ENCODE measurements at regions not wholly inside any gene's neighbourhood (a gene's known extent, or its start where the extent isn't known, plus 50 kb on each side); places are given as distances from the start of the nearest gene placed in this dataset.

GRCh38 chr12:115709540-115710011 is 567.9 kb downstream of the MED13L start:
- Histone ChIP-seq H2AFZ (ENCODE audit: low read depth, low read length) (no peak overlapping the region), H3K9ac (ENCODE audit: insufficient read depth in 1 of 2, low read depth in 2 of 2, low read length in 2 of 2) (no peak overlapping the region), H3K4me3 (no peak overlapping the region), H3K4me1 (replicated peaks in 1 of 2; ENCODE audit: control insufficient read depth in 2 of 2, insufficient read depth in 2 of 2, low read length in 2 of 2) (no peaks in the 10 kb centered on the region), H3K27ac (ENCODE audit: extremely low read depth, low read depth, low read length) (no peak overlapping the region), H4K20me1 (replicated peaks; ENCODE audit: control insufficient read depth, insufficient read depth, low read length) (no peaks in the 10 kb centered on the region), H3K36me3 (ENCODE audit: control insufficient read depth, insufficient read depth, low read length) (no peaks in the 10 kb centered on the region), H3K27me3 (ENCODE audit: control insufficient read depth in 2 of 2, insufficient read depth in 2 of 2, low read length in 2 of 2) (no peaks in the 10 kb centered on the region), H3K79me2 (ENCODE audit: control insufficient read depth, insufficient read depth, low read length) (no peaks in the 10 kb centered on the region), H3K9me3 (replicated peaks; ENCODE audit: control insufficient read depth, insufficient read depth, low read depth, low read length) (no peaks in the 10 kb centered on the region), H3K4me2 (ENCODE audit: insufficient read depth, low read length) (no peak overlapping the region), H3K9me1 (ENCODE audit: control insufficient read depth, insufficient read depth, low read length) (no peaks in the 10 kb centered on the region)
- WGBS (ENCODE audit: insufficient coverage, low coverage, missing lambda C conversion rate): 0% methylated on average over 10 of the region's 10 CpGs
- no peak for ATAC-seq
- DNase-seq (ENCODE audit: extremely low read depth in 1 of 4, low spot score in 3 of 4): no peak
- in situ Hi-C loops (cut with MboI) (no loop called here), intact Hi-C loops (cut with micrococcal nuclease) (no loop called here)
- ChIA-PET CTCF (ENCODE audit: low intra/inter-chr PET ratio) (no interaction called here), POLR2A (interaction anchor here (0.6 to 1.0 kb wide), 2 partner anchors 12 to 14 kb away, joined by 3 read pairs; no protein-coding TSS in a partner anchor)
- FAIRE-seq: no peak
- no TSS peak for BruUV-seq (replicated peaks)
- TF ChIP-seq SRSF3 (IDR thresholded peaks at IDR 0.05; ENCODE audit: insufficient read depth, low read length): no peak
- TF ChIP-seq HNRNPH1 (optimal IDR thresholded peaks at IDR 0.05; ENCODE audit: low read depth, low read length): no peak
- no peak for TF ChIP-seq SMAD2 (IDR thresholded peaks at IDR 0.05; ENCODE audit: low read depth, low read length)
- no peak for TF ChIP-seq SMARCB1 (IDR thresholded peaks at IDR 0.05; ENCODE audit: insufficient read length, low read depth)
- TF ChIP-seq BRCA1 (IDR thresholded peaks at IDR 0.05): no peak
- no peak for TF ChIP-seq BRCA1 (CRISPR knock-in tag; IDR thresholded peaks at IDR 0.05)
- TF ChIP-seq, protein P1, sequence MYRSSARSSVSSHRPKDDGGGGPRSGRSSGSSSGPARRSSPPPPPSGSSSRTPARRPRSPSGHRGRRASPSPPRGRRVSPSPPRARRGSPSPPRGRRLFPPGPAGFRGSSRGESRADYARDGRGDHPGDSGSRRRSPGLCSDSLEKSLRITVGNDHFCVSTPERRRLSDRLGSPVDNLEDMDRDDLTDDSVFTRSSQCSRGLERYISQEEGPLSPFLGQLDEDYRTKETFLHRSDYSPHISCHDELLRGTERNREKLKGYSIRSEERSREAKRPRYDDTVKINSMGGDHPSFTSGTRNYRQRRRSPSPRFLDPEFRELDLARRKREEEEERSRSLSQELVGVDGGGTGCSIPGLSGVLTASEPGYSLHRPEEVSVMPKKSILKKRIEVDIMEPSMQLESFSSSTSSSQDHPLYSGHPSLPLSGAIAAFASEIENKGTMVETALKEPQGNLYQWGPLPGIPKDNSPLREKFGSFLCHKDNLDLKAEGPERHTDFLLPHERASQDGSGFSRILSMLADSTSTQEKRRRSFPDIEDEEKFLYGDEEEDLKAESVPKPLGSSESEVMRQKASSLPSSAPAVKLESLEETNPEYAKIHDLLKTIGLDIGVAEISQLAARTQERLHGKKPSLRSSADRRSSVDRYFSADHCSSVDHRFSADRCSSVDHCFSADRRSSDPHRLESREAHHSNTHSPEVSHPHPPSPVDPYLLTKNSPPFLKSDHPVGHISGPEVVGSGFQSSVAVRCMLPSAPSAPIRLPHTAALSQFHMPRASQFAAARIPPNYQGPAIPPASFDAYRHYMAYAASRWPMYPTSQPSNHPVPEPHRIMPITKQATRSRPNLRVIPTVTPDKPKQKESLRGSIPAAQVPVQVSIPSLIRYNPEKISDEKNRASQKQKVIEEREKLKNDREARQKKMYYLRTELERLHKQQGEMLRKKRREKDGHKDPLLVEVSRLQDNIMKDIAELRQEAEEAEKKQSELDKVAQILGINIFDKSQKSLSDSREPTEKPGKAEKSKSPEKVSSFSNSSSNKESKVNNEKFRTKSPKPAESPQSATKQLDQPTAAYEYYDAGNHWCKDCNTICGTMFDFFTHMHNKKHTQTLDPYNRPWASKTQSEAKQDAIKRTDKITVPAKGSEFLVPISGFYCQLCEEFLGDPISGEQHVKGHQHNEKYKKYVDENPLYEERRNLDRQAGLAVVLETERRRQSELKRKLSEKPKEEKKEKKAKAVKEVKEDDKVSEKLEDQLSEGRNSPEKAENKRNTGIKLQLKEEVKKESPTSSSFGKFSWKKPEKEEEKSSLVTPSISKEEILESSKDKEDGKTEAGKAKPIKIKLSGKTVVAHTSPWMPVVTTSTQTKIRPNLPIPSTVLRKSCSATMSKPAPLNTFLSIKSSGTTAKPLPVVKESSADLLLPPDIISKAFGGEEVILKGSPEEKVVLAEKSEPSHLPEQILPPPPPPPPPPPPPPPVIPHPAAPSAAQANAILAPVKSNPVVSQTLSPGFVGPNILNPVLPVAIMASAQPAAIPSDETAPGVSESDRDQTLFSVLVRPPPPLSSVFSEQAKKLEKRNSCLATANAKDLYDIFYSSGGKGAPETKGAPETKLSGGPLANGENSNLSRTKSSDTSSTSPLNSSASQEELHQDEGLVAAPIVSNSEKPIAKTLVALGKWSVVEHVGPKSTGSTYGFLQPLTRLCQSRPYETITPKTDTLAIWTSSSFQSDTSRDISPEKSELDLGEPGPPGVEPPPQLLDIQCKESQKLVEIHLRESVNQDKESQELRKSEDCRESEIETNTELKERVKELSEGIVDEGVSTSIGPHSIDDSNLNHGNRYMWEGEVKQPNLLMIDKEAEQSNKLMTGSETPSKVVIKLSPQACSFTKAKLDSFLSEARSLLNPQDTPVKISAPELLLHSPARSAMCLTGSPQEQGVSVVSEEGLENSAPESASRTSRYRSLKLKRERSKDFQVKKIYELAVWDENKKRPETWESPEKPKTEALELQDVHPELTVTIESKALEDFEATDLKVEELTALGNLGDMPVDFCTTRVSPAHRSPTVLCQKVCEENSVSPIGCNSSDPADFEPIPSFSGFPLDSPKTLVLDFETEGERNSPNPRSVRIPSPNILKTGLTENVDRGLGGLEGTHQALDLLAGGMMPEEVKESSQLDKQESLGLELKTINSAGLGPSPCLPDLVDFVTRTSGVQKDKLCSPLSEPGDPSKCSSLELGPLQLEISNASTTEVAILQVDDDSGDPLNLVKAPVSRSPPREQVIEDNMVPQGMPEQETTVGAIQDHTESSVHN (IDR thresholded peaks at IDR 0.05; ENCODE audit: borderline replicate concordance in 1 of 2, low read depth in 1 of 2): no peak
- no peak for TF ChIP-seq GATA2 (CRISPR knock-in tag; IDR thresholded peaks at IDR 0.05)
- no peak for TF ChIP-seq MYC (IDR thresholded peaks at IDR 0.05; ENCODE audit: low read depth, low read length)
- no peak for TF ChIP-seq MYC (CRISPR knock-in tag; IDR thresholded peaks at IDR 0.05; ENCODE audit: borderline replicate concordance, low read depth)

All from K562 (cell line).